GM12878 (cell line): ENCODE measurements at regions not wholly inside any gene's neighbourhood (a gene's known extent, or its start where the extent isn't known, plus 50 kb on each side); places are given as distances from the start of the nearest gene placed in this dataset.
"Not testable (repeated sequence)": the region's sequence is repeated elsewhere in the genome, so short reads cannot be mapped to it uniquely, and the experiment has no call there.

Experiments used
- CEBPB ChIP-seq, 2 experiments: fragments of 150-350 bp in 1 of 2; IDR thresholded peaks; 2 replicates each; pipeline ENCODE4 v1.6.1; 2012 to 2014; ENCODE audit warnings: low read depth in 2 of 2, low read length in 2 of 2, borderline replicate concordance in 1 of 2, inconsistent platforms in 1 of 2
- CREB1 ChIP-seq: IDR thresholded peaks from 2 replicates; pipeline ENCODE4 v1.6.1; 2012; ENCODE audit warnings: low read depth, mild to moderate bottlenecking, inconsistent platforms
- ETV6 ChIP-seq, 2 experiments: fragments of 450-650 bp in 1 of 2; IDR thresholded peaks in 1 of 2; conservative IDR thresholded peaks in 1 of 2; 2 replicates each; pipeline ENCODE4 v1.6.1; 2014; ENCODE audit warnings: antibody characterized with exemption in 1 of 2, borderline replicate concordance in 1 of 2, low read depth in 1 of 2, mild to moderate bottlenecking in 1 of 2, moderate library complexity in 1 of 2
- HDGF ChIP-seq: fragments of 450-650 bp; IDR thresholded peaks from 2 replicates; pipeline ENCODE4 v1.6.1; 2016; ENCODE audit warnings: antibody characterized with exemption
- POLR2A ChIP-seq: IDR thresholded peaks from 2 replicates; pipeline ENCODE4 v1.6.1; 2011; ENCODE audit warnings: low read depth, mild to moderate bottlenecking, low read length
- ZNF384 ChIP-seq: IDR thresholded peaks from 2 replicates; pipeline ENCODE4 v1.6.1; 2012; ENCODE audit warnings: low read depth, mild to moderate bottlenecking, low read length, improper control_type of control experiment, borderline replicate concordance
- TF ChIP-seq, protein P1 (sequence below): IDR thresholded peaks from 2 replicates; pipeline ENCODE4 v1.6.1; 2011; ENCODE audit warnings: low read depth, mild to moderate bottlenecking, low read length, moderate library complexity, borderline replicate concordance; ENCODE audit errors: extremely low read depth
- TF ChIP-seq, protein P2 (sequence below), 3 experiments: IDR thresholded peaks in 2 of 3; conservative IDR thresholded peaks in 1 of 3; 2 replicates each; pipeline ENCODE4 v1.5.1; 2011; ENCODE audit warnings: low read depth in 3 of 3, low read length in 3 of 3, mild to moderate bottlenecking in 3 of 3, control low read depth in 2 of 3, moderate library complexity in 2 of 3, inconsistent platforms in 1 of 3, mixed read lengths in 1 of 3; ENCODE audit not compliant: control insufficient read depth in 2 of 3, insufficient read depth in 1 of 3; ENCODE audit errors: extremely low read depth in 1 of 3

DNA sequence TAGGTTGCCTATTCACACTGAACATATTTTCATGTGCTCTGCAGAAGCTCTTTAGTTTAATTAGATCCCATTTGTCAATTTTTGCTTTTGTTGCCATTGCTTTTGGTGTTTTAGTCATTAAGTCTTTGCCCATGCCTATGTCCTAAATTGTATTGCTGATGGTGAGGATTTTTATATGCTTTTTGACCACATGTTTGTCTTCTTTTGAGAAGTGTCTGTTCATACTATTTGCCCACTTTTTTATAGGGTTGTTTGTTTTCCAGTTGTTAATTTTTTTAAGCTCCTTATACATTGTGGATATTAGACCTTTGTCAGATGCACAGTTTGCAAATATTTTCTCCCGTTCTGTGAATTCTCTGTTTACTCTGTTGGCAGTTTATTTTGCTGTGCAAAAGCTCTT lies 84.5 kb upstream of the LRIF1 start:
- TF ChIP-seq, protein P1, sequence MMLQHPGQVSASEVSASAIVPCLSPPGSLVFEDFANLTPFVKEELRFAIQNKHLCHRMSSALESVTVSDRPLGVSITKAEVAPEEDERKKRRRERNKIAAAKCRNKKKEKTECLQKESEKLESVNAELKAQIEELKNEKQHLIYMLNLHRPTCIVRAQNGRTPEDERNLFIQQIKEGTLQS: not testable (repeated sequence)
- TF ChIP-seq ETV6 (conservative IDR thresholded peaks at IDR 0.05 in 1 of 2, IDR thresholded peaks at IDR 0.05 in 1 of 2; ENCODE audit: borderline replicate concordance in 1 of 2, low read depth in 1 of 2); CREB1; CEBPB (IDR thresholded peaks at IDR 0.05; ENCODE audit: borderline replicate concordance in 1 of 2, low read depth in 2 of 2, low read length in 2 of 2); ZNF384; POLR2A; HDGF: not testable (repeated sequence)
- TF ChIP-seq, protein P2, sequence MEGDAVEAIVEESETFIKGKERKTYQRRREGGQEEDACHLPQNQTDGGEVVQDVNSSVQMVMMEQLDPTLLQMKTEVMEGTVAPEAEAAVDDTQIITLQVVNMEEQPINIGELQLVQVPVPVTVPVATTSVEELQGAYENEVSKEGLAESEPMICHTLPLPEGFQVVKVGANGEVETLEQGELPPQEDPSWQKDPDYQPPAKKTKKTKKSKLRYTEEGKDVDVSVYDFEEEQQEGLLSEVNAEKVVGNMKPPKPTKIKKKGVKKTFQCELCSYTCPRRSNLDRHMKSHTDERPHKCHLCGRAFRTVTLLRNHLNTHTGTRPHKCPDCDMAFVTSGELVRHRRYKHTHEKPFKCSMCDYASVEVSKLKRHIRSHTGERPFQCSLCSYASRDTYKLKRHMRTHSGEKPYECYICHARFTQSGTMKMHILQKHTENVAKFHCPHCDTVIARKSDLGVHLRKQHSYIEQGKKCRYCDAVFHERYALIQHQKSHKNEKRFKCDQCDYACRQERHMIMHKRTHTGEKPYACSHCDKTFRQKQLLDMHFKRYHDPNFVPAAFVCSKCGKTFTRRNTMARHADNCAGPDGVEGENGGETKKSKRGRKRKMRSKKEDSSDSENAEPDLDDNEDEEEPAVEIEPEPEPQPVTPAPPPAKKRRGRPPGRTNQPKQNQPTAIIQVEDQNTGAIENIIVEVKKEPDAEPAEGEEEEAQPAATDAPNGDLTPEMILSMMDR (IDR thresholded peaks at IDR 0.05 in 2 of 3, conservative IDR thresholded peaks at IDR 0.05 in 1 of 3; ENCODE audit: control insufficient read depth in 2 of 3, extremely low read depth in 1 of 3, insufficient read depth in 1 of 3, low read depth in 3 of 3, low read length in 3 of 3): not testable (repeated sequence)
